ENCODE measurements at regions not wholly inside any gene's neighbourhood (a gene's known extent, or its start where the extent isn't known, plus 50 kb on each side); places are given as distances from the start of the nearest gene placed in this dataset.

DNA sequence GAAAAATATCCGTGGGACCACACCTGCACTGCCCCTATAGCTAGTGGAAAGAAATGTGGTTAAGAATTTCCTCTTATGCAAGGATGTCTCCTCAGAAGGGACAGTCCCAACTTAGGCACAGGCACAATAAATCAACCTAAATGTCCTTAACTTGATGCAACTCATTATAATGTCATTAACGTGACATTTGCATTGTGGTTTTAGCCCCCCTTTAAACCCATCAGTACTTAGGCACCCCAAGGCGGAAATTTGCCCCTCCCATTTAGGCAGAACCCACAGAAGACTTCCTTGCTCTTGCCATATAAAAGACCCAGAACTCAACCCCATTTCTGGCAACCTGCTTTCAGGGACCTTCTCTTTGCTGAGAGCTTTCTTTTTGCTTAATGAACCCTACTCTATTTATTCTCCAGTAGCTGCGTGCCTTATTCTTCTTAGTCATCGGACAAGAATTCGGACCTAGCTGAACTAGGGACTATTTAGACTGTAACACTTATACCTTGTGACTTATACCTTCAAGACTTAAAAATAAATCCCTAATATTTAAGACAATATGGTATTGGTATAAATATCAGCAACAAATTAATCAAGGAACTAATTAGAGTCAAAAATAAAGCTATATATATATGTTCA is 1281.6 kb upstream of the TMEFF2 start:
- H3K4me1 ChIP-seq: no peaks in the 10 kb centered on the region
- Mint-ChIP-seq H3K4me3 (ENCODE audit: unreplicated experiment) (no peak overlapping the region), H3K9me3 (ENCODE audit: unreplicated experiment) (peaks cover 10% of the 10 kb centered on the region), H3K4me1 (ENCODE audit: low read depth, unreplicated experiment) (no peaks in the 10 kb centered on the region), H3K27ac (ENCODE audit: unreplicated experiment) (no peak overlapping the region), H3K27me3 (ENCODE audit: insufficient read depth, unreplicated experiment) (no peaks in the 10 kb centered on the region), H3K36me3 (ENCODE audit: insufficient read depth, unreplicated experiment) (no peaks in the 10 kb centered on the region)
- BruUV-seq (replicated peaks): no TSS peak
- no peak for DNase-seq
- TF ChIP-seq, protein P1, sequence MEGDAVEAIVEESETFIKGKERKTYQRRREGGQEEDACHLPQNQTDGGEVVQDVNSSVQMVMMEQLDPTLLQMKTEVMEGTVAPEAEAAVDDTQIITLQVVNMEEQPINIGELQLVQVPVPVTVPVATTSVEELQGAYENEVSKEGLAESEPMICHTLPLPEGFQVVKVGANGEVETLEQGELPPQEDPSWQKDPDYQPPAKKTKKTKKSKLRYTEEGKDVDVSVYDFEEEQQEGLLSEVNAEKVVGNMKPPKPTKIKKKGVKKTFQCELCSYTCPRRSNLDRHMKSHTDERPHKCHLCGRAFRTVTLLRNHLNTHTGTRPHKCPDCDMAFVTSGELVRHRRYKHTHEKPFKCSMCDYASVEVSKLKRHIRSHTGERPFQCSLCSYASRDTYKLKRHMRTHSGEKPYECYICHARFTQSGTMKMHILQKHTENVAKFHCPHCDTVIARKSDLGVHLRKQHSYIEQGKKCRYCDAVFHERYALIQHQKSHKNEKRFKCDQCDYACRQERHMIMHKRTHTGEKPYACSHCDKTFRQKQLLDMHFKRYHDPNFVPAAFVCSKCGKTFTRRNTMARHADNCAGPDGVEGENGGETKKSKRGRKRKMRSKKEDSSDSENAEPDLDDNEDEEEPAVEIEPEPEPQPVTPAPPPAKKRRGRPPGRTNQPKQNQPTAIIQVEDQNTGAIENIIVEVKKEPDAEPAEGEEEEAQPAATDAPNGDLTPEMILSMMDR (IDR thresholded peaks at IDR 0.05; ENCODE audit: insufficient read depth in 1 of 2, low read depth in 1 of 2, low read length in 1 of 2, severe bottlenecking in 1 of 2, unreplicated experiment in 1 of 2): no peak
- H3K9me3 ChIP-seq: peaks cover 6% of the 10 kb centered on the region
- CTCF ChIA-PET: no interaction called here
- POLR2A ChIA-PET: no interaction called here
- intact Hi-C loops (cut with micrococcal nuclease; ENCODE audit: unreplicated experiment): no loop called here
- no peak overlapping the region for H3K4me3 ChIP-seq (ENCODE audit: low read depth, low read length)
- H3K36me3 ChIP-seq (ENCODE audit: control insufficient read depth, insufficient read depth, low read length): no peaks in the 10 kb centered on the region
- no peaks in the 10 kb centered on the region for H3K27me3 ChIP-seq (replicated peaks; ENCODE audit: control insufficient read depth, insufficient read depth, low read length)

DNA sequence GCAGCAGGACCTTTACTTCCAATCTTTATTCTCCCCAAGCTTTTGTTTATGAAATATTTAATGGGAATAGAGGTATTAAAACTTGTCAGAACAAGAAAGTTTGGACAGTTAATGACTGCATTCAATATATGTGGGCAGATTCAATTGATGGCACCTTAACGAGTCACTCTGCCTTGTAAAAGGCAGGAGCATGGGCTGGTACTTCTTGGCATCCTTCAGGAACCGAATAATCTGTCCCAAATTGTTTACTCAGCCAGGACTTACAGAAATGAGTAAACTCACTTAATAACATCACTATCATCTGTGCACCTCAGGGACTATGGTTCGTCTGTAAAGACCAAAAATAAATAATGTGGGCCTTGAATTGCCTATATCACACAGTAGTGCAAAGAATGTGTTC is 1280.3 kb upstream of the TMEFF2 start:
- peaks cover 10% of the 10 kb centered on the region for H3K9me3 Mint-ChIP-seq (ENCODE audit: unreplicated experiment)
- H3K4me3 Mint-ChIP-seq (ENCODE audit: unreplicated experiment): no peak overlapping the region

DNA sequence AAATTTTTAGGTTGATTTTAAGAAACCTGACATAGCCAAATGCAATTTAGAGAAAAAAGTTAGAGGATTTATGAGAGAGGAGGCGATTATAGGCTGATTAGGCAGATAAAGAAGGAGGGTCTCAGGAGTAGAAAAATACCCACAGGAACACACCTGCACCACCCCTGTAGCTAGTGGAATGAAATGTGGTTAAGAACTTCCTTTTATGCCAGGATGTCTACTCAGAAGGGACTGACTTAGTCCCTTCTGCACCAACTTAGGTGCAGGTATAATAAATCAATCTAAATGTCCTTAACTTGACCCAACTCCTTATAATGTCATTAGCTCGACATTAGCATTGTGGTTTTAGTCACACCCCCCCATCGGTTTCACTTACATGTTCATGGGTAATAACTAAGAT is 1274.5 kb upstream of the TMEFF2 start:
- Mint-ChIP-seq H3K27me3 (ENCODE audit: insufficient read depth, unreplicated experiment) (no peaks in the 10 kb centered on the region), H3K4me3 (ENCODE audit: unreplicated experiment) (no peak overlapping the region), H3K9me3 (ENCODE audit: unreplicated experiment) (peaks cover 10% of the 10 kb centered on the region), H3K27ac (ENCODE audit: unreplicated experiment) (no peak overlapping the region), H3K36me3 (ENCODE audit: insufficient read depth, unreplicated experiment) (no peaks in the 10 kb centered on the region), H3K4me1 (ENCODE audit: low read depth, unreplicated experiment) (no peaks in the 10 kb centered on the region)
- Histone ChIP-seq H3K27me3 (replicated peaks; ENCODE audit: control insufficient read depth, insufficient read depth, low read length) (no peaks in the 10 kb centered on the region), H3K9me3 (peaks cover 8% of the 10 kb centered on the region), H3K4me1 (no peaks in the 10 kb centered on the region), H3K4me3 (ENCODE audit: low read depth, low read length) (no peak overlapping the region), H3K36me3 (ENCODE audit: control insufficient read depth, insufficient read depth, low read length) (no peaks in the 10 kb centered on the region)
- ChIA-PET CTCF (no interaction called here), POLR2A (no interaction called here)
- BruUV-seq (replicated peaks): no TSS peak
- no peak for DNase-seq
- TF ChIP-seq, protein P1 (IDR thresholded peaks at IDR 0.05; ENCODE audit: insufficient read depth in 1 of 2, low read depth in 1 of 2, low read length in 1 of 2, severe bottlenecking in 1 of 2, unreplicated experiment in 1 of 2): no peak
- intact Hi-C loops (cut with micrococcal nuclease; ENCODE audit: unreplicated experiment): no loop called here

More for the DNA sequence above, 1280.3 kb upstream of the TMEFF2 start:
- intact Hi-C loops (cut with micrococcal nuclease; ENCODE audit: unreplicated experiment): no loop called here
- H3K27ac Mint-ChIP-seq (ENCODE audit: unreplicated experiment): no peak overlapping the region
- Histone ChIP-seq H3K27me3 (replicated peaks; ENCODE audit: control insufficient read depth, insufficient read depth, low read length) (no peaks in the 10 kb centered on the region), H3K9me3 (peaks cover 8% of the 10 kb centered on the region), H3K4me1 (no peaks in the 10 kb centered on the region), H3K4me3 (ENCODE audit: low read depth, low read length) (no peak overlapping the region), H3K36me3 (ENCODE audit: control insufficient read depth, insufficient read depth, low read length) (no peaks in the 10 kb centered on the region)
- ChIA-PET CTCF (no interaction called here), POLR2A (no interaction called here)
- H3K27me3 Mint-ChIP-seq (ENCODE audit: insufficient read depth, unreplicated experiment): no peaks in the 10 kb centered on the region
- no peaks in the 10 kb centered on the region for H3K36me3 Mint-ChIP-seq (ENCODE audit: insufficient read depth, unreplicated experiment)
- no TSS peak for BruUV-seq (replicated peaks)
- TF ChIP-seq, protein P1 (IDR thresholded peaks at IDR 0.05; ENCODE audit: insufficient read depth in 1 of 2, low read depth in 1 of 2, low read length in 1 of 2, severe bottlenecking in 1 of 2, unreplicated experiment in 1 of 2): no peak
- no peak for DNase-seq
- H3K4me1 Mint-ChIP-seq (ENCODE audit: low read depth, unreplicated experiment): no peaks in the 10 kb centered on the region
